ENCODE measurements at regions not wholly inside any gene's neighbourhood (a gene's known extent, or its start where the extent isn't known, plus 50 kb on each side); places are given as distances from the start of the nearest gene placed in this dataset.

GRCh38 chrX:95056901-95057300 is 1382.9 kb downstream of the FAM133A start:
- TF ChIP-seq HDAC2 (CRISPR knock-in tag; IDR thresholded peaks at IDR 0.05), result no peak
- no peak for TF ChIP-seq ZNF281 (CRISPR knock-in tag; IDR thresholded peaks at IDR 0.05; ENCODE audit: borderline replicate concordance)
- no peak for TF ChIP-seq ARID3A (IDR thresholded peaks at IDR 0.05; ENCODE audit: low read depth, low read length)
- TF ChIP-seq ZNF512 (CRISPR knock-in tag; IDR thresholded peaks at IDR 0.05), result no peak
- TF ChIP-seq ETS1 (CRISPR knock-in tag; IDR thresholded peaks at IDR 0.05), result no peak
- TF ChIP-seq PCBP2 (optimal IDR thresholded peaks at IDR 0.05; ENCODE audit: low read depth, low read length, poor library complexity, severe bottlenecking), result no peak
- no peak for TF ChIP-seq USF2 (IDR thresholded peaks at IDR 0.05; ENCODE audit: low read depth, low read length)
- no peak for TF ChIP-seq USF2 (CRISPR knock-in tag; IDR thresholded peaks at IDR 0.05; ENCODE audit: borderline replicate concordance)
- TF ChIP-seq PREB (CRISPR knock-in tag; IDR thresholded peaks at IDR 0.05), result no peak
- no peak for TF ChIP-seq CTCF (CRISPR knock-in tag; IDR thresholded peaks at IDR 0.05)
- TF ChIP-seq ETV6 (CRISPR knock-in tag; conservative IDR thresholded peaks at IDR 0.05), result no peak
- TF ChIP-seq ZSCAN20 (CRISPR knock-in tag; IDR thresholded peaks at IDR 0.05; ENCODE audit: borderline replicate concordance), result no peak
- no peak for TF ChIP-seq ZNF253 (CRISPR knock-in tag; IDR thresholded peaks at IDR 0.05; ENCODE audit: borderline replicate concordance)

All from HepG2 (cell line).